SK-N-SH (cell line): ENCODE measurements at regions not wholly inside any gene's neighbourhood (a gene's known extent, or its start where the extent isn't known, plus 50 kb on each side); places are given as distances from the start of the nearest gene placed in this dataset.

ENCODE experiments used
- CTCF ChIA-PET: fragments of 300-600, 350-600 bp; formaldehyde crosslinking; extraction: SDS; loops from one replicate; lab custom pipeline; 2021; lab: Yijun Ruan, JAX
- POLR2A ChIA-PET: fragments of 350-600 bp; sonication (Branson Sonifier 250); formaldehyde crosslinking; extraction: SDS; loops from one replicate; lab custom pipeline; 2020; ENCODE audit warnings: antibody characterized with exemption, inconsistent platforms; lab: Yijun Ruan, JAX
- DNase-seq: peaks from one replicate; pipeline ENCODE4 v3.0.0; 2012
- H2AFZ ChIP-seq: fragments of 200-600 bp; sonication (generic); 2 replicates; pipeline ENCODE4 v1.8.1; 2016; ENCODE audit warnings: antibody characterized with exemption, mild to moderate bottlenecking, low read depth
- H3F3A ChIP-seq: fragments of 200-600 bp; sonication (generic); replicated peaks from 2 replicates; pipeline ENCODE3; 2016; ENCODE audit warnings: antibody characterized with exemption, mild to moderate bottlenecking; ENCODE audit not compliant: insufficient read depth
- H3K27ac ChIP-seq, 2 experiments: fragments of 200-500 bp in 1 of 2; fragments of 200-600 bp in 1 of 2; sonication (Bioruptor generic) in 1 of 2; sonication (generic), shearing (Covaris generic) in 1 of 2; 2 replicates each; pipeline versions ENCODE4 v1.5.1 to v1.6.1; 2014 to 2016; ENCODE audit warnings: low read depth in 2 of 2, inconsistent platforms in 1 of 2, low read length in 1 of 2, mild to moderate bottlenecking in 1 of 2, mixed read lengths in 1 of 2
- H3K27me3 ChIP-seq: fragments of 200-600 bp; sonication (generic), shearing (Covaris generic); 2 replicates; pipeline ENCODE4 v1.6.1; 2016; ENCODE audit warnings: mixed run types; ENCODE audit not compliant: insufficient read depth
- H3K36me3 ChIP-seq, 2 experiments: fragments of 200-500 bp in 1 of 2; fragments of 200-600 bp in 1 of 2; sonication (Bioruptor generic) in 1 of 2; sonication (generic) in 1 of 2; replicated peaks in 1 of 2; 2 replicates each; pipeline versions ENCODE3 to v1.5.1; 2014 to 2016; ENCODE audit warnings: low read length in 1 of 2, mild to moderate bottlenecking in 1 of 2; ENCODE audit not compliant: insufficient read depth in 2 of 2, control insufficient read depth in 1 of 2
- H3K4me1 ChIP-seq, 2 experiments: fragments of 200-500 bp in 1 of 2; fragments of 200-600 bp in 1 of 2; sonication (Bioruptor generic) in 1 of 2; sonication (generic), shearing (Covaris generic) in 1 of 2; 2 replicates each; pipeline versions ENCODE4 v1.5.1 to v1.6.1; 2014 to 2016; ENCODE audit warnings: low read depth in 1 of 2, low read length in 1 of 2, mixed run types in 1 of 2; ENCODE audit not compliant: insufficient read depth in 2 of 2, control insufficient read depth in 1 of 2
- H3K4me2 ChIP-seq: fragments of 200-600 bp; sonication (generic), shearing (Covaris generic); 2 replicates; pipeline ENCODE4 v1.6.1; 2017; ENCODE audit warnings: mixed run types
- H3K4me3 ChIP-seq, 2 experiments: fragments of 200-500 bp in 1 of 2; fragments of 200-600 bp in 1 of 2; sonication (Bioruptor generic) in 1 of 2; sonication (generic), shearing (Covaris generic) in 1 of 2; 2 replicates each; pipeline versions ENCODE4 v1.5.1 to v1.8.1; 2014 to 2016; ENCODE audit warnings: low read depth in 2 of 2, inconsistent platforms in 1 of 2, low read length in 1 of 2, mild to moderate bottlenecking in 1 of 2, mixed read lengths in 1 of 2, moderate library complexity in 1 of 2
- H3K79me2 ChIP-seq: fragments of 200-600 bp; sonication (generic); 2 replicates; pipeline ENCODE4 v1.8.1; 2017; ENCODE audit warnings: mild to moderate bottlenecking; ENCODE audit not compliant: insufficient read depth
- H3K9ac ChIP-seq: fragments of 200-600 bp; sonication (generic); 2 replicates; pipeline ENCODE4 v1.6.1; 2017; ENCODE audit warnings: mixed run types
- H3K9me2 ChIP-seq: fragments of 200-600 bp; sonication (generic); 2 replicates; pipeline ENCODE4 v1.6.1; 2017; ENCODE audit warnings: mixed run types
- H3K9me3 ChIP-seq: fragments of 200-600 bp; sonication (generic); 2 replicates; pipeline ENCODE4 v1.6.1; 2017; ENCODE audit warnings: mixed run types, mild to moderate bottlenecking, moderate library complexity
- H4K20me1 ChIP-seq: fragments of 200-600 bp; sonication (generic); 2 replicates; pipeline ENCODE4 v1.6.1; 2017; ENCODE audit warnings: mild to moderate bottlenecking, mixed run types; ENCODE audit not compliant: insufficient read depth
- ELF1 ChIP-seq: IDR thresholded peaks from 2 replicates; pipeline ENCODE4 v1.4.0; 2012
- FOXJ3 ChIP-seq: sonication (generic); formaldehyde crosslinking; IDR thresholded peaks from 2 replicates; pipeline ENCODE4 v1.5.1; 2020; ENCODE audit warnings: mild to moderate bottlenecking, missing genetic modification reagents
- FOXM1 ChIP-seq: IDR thresholded peaks from 2 replicates; pipeline ENCODE4 v1.4.0; 2012; ENCODE audit warnings: low read depth, mild to moderate bottlenecking
- GABPA ChIP-seq: IDR thresholded peaks from 2 replicates; pipeline ENCODE4 v1.4.0; 2012; ENCODE audit warnings: low read depth, mild to moderate bottlenecking
- GATA2 ChIP-seq: sonication (generic); formaldehyde crosslinking; IDR thresholded peaks from 2 replicates; pipeline ENCODE4 v1.5.0; 2020; ENCODE audit warnings: mild to moderate bottlenecking, missing genetic modification reagents
- MAX ChIP-seq: IDR thresholded peaks from 2 replicates; pipeline ENCODE4 v1.4.0; 2012; ENCODE audit warnings: low read depth
- MXI1 ChIP-seq: IDR thresholded peaks from 2 replicates; pipeline ENCODE4 v1.6.1; 2012; ENCODE audit warnings: mild to moderate bottlenecking, low read depth, low read length, improper control_type of control experiment
- PBX3 ChIP-seq: IDR thresholded peaks from 2 replicates; pipeline ENCODE4; 2012
- POLR2AphosphoS5 ChIP-seq: IDR thresholded peaks from 2 replicates; pipeline ENCODE4 v1.6.1; 2012; ENCODE audit warnings: low read depth, low read length
- RAD21 ChIP-seq: IDR thresholded peaks from 2 replicates; pipeline ENCODE4 v1.6.1; 2012; ENCODE audit warnings: mild to moderate bottlenecking, low read length
- RFX5 ChIP-seq: IDR thresholded peaks from 2 replicates; pipeline ENCODE4 v1.6.1; 2012; ENCODE audit warnings: mild to moderate bottlenecking, improper control_type of control experiment, low read length
- USF1 ChIP-seq: IDR thresholded peaks from 2 replicates; pipeline ENCODE4 v1.4.0; 2012; ENCODE audit warnings: low read depth, borderline replicate concordance
- USF2 ChIP-seq: fragments of 150-350 bp; IDR thresholded peaks from 2 replicates; pipeline ENCODE4 v1.6.1; 2017; ENCODE audit warnings: antibody characterized with exemption, low read length, low read depth, borderline replicate concordance
- ZBTB33 ChIP-seq: IDR thresholded peaks from 2 replicates; pipeline ENCODE4 v1.4.0; 2012; ENCODE audit warnings: low read depth, borderline replicate concordance
- WGBS: methylation state at CpG from one replicate; pipeline ENCODE4 v1.1.6; 2017; ENCODE audit warnings: low lambda C conversion rate; 5-methylcytosine and 5-hydroxymethylcytosine counted together

- TF ChIP-seq PBX3 = peak; percentile 59
- no peak for TF ChIP-seq ELF1
- TF ChIP-seq RAD21 = no peak; the same call in 1 of the 2 replicates
- peak; percentile 96 for TF ChIP-seq GATA2 (CRISPR knock-in tag)
- TF ChIP-seq FOXM1 = no peak
- no peak for TF ChIP-seq GABPA
- TF ChIP-seq USF2 = no peak
- peak; percentile 49; the same call in 1 of the 2 replicates for TF ChIP-seq FOXJ3 (CRISPR knock-in tag)
These were observed 601.2 kb upstream of the KCNMB2 start (continued) for GRCh38 chr3:177935047-177935446.

- Histone ChIP-seq H3K4me1 (peaks cover 18 to 30% of the 10 kb centered on the region in 2 experiments; a peak in 3 of 4 replicates), H3K9ac (no peak overlapping the region), H3F3A (peaks cover 16% of the 10 kb centered on the region), H3K36me3 (no peaks in the 10 kb centered on the region), H4K20me1 (no peaks in the 10 kb centered on the region), H3K27ac (no peak overlapping the region), H3K9me2 (no peaks in the 10 kb centered on the region), H3K4me2 (no peak overlapping the region), H3K9me3 (no peaks in the 10 kb centered on the region), H3K27me3 (no peaks in the 10 kb centered on the region), H3K79me2 (no peaks in the 10 kb centered on the region), H2AFZ (no peak overlapping the region), H3K4me3 (no peak overlapping the region)
- POLR2A ChIA-PET = no interaction called here
- no peak for TF ChIP-seq POLR2AphosphoS5
- TF ChIP-seq USF1 = no peak
- no peak for TF ChIP-seq MXI1
- no peak for TF ChIP-seq MAX
- TF ChIP-seq RFX5 = no peak
- no peak for TF ChIP-seq ZBTB33
- CTCF ChIA-PET = no interaction called here
- WGBS = 97% methylated on average over 2 of the region's 2 CpGs
- no peak for DNase-seq
These were observed 599.5 kb upstream of the KCNMB2 start for GRCh38 chr3:177936721-177937120.
